ENCODE measurements at regions not wholly inside any gene's neighbourhood (a gene's known extent, or its start where the extent isn't known, plus 50 kb on each side); places are given as distances from the start of the nearest gene placed in this dataset.
"Not testable (repeated sequence)": the region's sequence is repeated elsewhere in the genome, so short reads cannot be mapped to it uniquely, and the experiment has no call there.

DNA sequence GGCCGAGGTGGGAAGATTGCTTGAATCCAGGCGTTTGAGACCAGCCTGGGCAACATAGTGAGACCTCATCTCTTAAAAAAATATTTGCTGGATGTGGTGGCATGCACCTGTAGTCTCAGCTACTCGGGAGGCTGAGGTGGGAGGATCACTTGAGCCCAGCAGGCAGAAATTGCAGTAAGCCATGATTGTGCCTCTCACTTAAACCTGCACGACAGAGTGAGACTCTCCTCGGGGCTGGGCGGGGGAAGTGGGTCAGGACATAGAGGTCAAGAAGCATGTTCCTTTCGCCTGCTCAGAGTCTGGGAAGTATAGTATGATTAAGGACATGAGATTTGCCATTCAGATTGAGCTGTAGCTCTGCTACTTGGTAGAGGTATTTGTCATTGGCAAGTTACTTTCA is 52.3 kb downstream of the SEPTIN7 start:
- not testable (repeated sequence) for DNase-seq

DNA sequence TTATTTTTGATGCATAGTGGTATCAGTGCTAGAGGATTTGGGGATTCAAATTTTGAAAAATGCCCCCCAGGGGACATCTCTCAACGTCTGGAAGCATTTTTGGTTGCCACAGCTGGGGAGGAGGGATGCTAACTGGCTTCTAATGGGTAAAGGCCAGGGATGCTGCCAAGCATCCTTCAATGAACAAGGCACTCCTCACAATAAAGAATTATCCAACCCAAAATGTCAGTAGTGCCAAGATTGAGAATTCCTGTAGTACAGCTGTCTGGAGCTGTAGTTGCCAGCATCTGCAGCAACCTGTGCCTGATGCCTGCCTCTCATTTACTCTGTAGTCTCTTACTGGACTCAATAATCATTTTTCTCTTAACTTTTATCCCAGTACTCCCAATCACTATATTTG is 53.5 kb downstream of the SEPTIN7 start:
- DNase-seq = no peak

DNA sequence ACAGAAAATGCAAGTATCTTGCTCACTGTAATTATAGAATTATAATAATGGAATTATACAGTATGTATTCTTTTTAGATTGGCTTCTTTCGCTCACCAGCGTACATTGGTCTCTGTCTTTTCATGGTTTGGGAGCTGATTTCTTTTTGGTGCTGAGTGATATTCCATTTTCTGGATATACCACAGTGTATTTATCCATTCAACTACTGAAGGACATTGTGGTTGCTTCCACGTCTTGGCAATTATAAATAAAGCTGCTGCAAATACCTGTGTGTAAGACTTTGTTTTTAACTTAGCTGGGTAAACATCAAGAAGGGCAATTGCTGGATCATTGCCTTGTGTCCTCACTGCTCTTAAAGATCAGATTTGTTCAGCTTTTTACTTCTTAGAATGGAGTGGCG is 55.3 kb downstream of the SEPTIN7 start:
- DNase-seq = no peak

DNA sequence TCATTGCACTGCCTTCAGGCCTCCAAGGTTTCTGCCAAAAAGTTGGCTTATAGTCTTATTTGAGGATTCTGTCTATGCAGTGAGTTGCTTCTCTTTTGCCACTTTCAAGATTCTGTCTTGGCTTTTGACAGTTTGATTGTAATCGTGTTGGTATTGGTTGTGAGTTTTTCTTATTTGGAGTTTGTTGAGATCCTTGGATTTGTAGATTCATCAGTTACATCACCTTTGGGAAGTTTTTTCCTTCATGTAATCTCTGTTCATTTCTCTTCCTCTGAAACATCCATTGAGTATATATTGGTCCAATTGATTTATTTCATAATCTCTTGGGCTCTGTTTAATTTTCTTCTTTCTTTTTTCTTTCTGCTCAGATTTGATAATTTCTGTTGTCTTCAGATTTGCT is 59.8 kb downstream of the SEPTIN7 start:
- no peak for DNase-seq

DNA sequence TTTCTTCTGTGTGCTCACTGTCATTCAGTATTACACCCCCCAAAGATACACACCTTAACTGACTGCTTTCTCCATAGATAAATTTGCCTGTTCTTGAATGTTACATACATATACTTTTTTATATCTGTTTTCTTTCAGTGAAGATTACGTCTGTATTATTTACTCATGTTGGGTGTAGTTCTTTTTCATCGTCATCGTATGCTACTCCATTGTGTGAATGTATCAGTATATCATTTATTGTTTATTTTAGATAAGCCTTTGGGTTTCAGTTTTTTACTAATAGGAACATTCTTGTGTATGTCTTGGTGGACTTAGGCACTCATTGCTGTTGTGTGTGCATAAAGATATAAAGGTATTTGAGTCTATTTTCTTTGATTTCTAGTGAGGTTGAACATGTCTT is 64.4 kb downstream of the SEPTIN7 start:
- no peak for DNase-seq

DNA sequence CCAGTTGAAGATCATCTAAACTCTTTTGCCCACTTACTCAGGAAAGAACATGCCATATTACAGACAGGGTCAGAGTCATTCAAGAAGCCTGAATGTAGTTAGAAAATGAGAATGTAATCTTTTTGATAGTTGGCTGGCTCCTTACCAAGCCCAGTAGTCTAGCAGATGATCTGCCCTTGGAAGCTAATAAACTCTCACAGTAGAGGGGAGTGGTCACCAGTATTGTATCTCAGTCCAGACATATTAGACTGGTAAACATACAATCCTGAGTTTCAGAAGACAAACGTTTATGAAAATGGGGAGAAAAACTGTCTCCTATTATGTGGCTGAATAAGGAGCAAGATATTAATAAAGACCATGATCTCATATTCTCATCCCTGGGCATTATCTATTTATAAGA is 65.3 kb downstream of the SEPTIN7 start:
- no peak for DNase-seq

DNA sequence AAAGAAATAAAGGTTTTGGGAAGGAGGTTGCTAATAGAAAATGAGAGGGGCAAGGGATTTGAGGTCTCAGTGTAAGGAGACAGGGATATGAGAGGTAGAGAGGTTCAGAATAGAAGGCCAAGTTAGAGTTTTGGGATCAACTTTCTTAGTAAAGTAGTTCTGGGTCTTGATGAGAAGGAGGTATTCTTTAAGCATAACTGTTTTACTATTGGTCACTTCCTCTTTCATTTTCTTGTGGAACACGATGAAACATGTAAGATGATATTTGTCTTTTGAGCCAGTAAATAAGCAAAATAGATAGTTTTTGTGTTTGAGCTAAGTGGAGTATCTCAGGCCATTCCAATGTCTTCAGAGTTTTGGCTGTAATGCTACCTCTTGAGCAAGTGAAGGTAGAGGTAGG is 68.3 kb downstream of the SEPTIN7 start:
- DNase-seq = not testable (repeated sequence)

DNA sequence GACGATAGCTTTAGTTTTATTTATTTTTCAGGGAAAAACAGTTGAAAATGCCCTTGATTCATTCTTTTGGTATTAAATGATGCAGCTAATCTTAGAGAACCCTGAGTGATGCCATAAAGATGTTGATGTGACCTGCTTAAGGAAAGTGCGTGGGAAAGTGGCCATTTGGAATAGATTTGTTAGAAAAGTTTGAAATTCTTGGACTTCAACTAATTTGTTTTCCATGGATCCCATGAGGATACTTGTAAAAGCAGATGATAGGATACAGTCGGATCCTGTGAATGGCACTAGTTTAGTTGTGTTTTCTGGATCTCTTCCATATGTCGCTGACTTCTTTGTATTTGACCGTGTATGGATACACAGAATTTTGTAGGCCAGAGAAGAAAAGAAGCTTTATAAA is 69.0 kb downstream of the SEPTIN7 start:
- DNase-seq = no peak

DNA sequence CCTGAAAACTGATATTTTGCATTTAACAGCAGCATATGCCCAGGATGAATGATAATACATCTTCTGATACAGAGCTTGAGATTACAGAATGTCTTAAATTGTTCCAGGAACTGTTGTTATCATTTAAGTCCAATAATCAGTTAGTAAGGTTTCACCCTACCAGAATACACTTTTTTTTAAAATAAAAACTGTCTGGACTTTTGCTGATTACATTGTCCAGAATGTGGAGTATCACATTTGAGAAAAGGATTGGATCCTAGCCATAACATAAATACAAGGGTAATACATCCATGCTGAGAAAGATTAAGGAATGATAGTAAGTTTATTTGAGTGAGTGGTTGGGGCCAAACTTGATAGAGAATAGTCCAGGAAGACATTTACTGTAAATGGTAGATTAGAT is 71.0 kb downstream of the SEPTIN7 start:
- no peak for DNase-seq

DNA sequence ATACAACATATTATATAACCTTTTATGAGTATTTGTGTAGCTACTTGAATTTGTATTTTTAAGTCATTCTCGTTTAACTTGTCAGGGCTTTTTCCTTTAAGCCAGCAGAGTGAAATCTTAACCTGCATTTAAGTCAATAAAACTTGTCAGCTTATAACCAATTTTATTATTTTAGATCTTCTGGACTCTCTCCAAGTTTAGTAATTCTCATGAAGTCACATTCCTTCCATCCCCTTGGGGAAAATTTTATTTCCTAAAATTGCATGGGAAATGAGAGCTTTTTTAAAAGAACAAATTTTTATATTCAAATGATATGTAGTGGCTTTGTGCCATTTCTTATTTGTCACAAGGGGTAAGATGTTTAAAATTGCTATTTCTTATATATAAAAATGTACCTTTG is 74.0 kb downstream of the SEPTIN7 start:
- no peak for DNase-seq

DNA sequence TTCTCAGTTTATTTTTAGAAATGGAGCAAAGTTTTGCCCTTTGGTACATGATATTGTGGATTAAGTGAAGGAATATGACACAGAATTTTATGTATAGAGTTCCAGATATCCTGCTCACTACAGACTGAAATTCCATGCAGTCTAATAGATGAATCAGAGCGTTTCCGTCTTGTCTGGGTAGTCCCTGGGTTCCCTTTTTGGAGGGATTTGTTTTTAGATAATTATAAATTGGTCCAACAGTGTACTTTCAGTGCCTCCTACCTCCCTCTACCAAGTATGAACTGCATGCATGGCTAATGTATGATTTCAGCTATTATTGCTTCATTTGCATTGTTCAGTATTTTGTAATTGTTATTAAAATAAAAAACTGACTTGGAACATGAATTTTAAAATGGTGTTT is 74.4 kb downstream of the SEPTIN7 start:
- DNase-seq = no peak

DNA sequence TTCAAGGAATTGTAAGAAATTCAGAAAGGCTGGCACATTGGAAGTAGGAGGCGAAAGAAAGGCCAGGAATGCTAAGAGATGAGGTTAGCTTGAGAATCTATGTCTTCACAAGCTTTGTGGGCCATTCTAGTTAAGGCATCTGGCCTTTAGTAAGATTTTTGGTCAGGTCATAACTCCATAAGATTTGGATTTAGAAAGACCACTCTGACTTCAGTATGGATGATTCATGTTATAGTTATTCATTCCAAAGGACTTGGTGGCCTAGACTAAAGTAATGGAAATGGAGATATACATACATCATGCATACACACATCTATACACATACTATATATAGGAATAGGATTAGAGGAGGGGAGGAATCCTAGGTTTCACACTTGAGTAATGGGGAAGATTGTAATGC is 77.5 kb downstream of the SEPTIN7 start:
- no peak for DNase-seq

DNA sequence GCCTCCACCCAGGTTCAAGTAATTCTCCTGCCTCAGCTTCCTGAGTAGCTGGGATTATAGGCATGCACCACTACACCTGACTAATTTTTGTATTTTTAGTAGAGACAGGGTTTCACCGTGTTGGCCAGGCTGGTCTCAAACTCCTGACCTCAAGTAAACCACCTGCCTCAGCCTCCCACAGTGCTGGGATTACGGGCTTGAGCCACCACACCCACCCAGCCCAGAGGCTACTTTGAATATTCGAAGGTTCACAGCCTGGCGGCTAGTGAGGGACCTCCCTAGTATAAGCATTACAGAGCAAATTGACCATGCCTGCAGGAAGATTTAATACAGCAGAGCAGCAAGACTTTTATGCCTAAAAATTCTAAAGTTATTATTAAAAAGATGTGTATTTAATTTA is 86.6 kb downstream of the SEPTIN7 start:
- not testable (repeated sequence) for DNase-seq

DNA sequence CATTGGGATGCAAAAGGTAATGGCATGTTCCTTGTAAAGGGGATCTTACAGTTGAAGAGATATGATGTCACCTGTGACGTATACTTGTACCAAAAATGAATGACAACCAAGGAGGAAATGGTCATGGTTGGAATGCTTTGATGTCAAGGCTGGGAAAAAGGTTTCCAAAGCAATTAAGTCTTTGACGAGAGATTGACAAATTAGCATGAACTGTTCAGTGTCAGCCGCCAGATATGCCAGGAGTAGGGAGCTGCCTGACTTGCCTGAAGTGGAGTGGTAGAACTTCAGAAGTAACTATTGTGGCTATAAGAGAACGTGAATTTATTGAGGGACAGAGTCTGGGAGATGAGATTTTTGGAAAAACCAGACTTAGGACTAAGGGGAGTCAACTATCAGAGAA is 88.1 kb downstream of the SEPTIN7 start:
- no peak for DNase-seq

DNA sequence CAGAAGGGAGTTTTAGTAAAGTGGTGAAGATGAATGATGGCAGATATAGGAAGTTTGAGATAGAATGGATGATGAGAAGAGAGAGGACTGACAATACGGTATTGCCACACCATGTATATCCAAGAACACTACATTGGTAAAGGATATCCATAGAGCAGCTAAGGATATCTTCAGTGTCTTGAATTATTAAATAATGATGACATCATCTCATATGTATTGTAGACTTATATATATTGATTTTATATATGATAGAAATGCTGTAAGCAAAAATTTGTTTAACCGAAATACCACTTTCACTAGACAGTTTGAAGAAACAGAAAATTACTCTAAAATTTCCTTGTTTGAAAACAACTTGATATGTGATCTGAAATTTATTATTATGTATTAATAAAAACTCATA is 89.0 kb downstream of the SEPTIN7 start:
- DNase-seq = no peak

DNA sequence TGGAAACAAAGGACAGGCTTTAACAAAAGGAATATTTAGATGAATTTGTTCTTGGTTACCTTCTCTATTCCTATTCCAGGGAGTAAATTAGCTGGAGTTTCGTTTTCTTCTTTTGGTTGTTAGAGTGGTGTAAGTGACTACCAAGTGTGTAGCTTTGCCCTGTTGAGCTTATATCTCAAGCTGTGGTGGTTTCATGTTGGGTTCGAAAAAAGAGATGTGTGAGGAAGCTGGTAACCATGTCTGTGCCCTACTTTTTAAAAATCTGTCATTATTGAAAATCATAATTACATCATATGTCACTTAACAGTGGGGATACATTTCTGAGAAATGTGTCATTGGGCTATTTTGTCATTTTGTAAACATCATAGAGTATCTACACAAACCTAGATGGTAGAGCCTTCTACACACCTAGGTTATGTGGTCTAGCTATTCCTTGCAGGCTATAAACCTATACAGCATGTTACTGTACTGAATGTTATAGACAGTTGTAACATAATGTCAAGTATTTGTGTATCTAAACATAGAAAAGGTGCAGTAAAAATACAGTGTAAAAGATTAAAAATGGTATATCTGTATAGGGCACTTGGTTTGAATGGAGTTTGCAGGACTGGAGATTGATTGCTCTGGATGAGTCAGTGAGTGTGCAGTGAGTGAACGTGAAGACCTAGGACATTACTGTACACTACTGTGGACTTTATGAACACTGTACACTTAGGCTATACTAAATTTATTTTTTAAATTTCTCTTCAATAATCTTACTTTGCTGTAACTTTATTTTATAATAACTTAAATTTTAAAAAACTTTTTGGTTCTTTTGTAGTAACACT is 90.4 kb downstream of the SEPTIN7 start:
- DNase-seq = no peak

DNA sequence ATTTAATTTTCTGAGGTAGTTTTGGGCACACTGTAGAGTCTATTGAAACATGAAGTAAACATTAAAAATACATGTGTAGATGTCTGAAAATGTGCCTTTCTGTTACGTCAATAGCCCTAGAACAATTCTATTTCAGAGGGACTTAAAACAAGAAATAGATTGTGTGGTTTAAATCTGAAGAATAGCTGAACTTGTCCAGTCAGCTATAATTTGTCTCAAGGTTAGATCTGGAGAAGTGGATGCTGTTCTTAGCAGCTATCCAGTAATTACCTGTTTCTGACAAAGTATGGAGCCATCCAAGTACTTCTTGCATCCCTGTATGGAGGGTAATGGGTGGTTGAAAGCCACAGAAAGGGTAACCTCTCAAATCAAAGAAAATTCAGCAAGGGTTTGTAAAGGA is 92.8 kb downstream of the SEPTIN7 start:
- no peak for DNase-seq

DNA sequence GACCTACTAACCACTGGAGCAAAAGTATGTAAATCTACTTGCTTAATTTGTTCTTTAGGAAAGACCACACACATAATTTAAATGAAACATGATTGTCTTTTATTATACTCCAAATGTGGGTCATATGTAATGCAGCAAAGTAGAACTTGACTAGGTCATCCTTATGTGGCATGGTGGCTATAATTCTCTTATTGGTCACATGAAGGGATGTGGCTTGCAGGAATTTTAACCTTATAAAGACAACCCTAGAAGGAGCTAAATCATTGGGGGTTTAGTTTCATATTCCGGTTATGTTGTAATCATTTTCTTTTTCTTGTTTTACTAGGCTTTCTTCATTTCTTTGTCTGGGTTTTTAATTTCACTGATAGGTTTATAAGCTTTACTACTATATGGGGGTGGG is 93.9 kb downstream of the SEPTIN7 start:
- DNase-seq = no peak

DNA sequence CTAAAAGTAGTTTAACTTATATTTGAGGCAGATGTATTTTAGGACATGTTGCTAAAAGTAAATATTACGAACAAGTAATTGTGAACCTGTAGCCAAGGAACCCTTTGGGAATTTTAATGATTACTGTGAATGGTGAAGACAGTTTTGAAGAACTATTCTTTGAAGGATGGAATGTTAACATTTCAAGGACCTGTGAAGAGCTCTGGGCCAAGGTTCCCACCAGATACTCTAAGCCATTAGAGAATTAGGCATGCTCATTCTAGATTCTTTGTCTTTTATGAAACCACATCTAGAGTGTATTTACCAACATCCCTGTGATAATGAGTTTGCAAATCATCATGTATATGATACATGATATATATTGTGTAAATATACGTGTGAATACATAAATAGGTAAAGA is 99.8 kb downstream of the SEPTIN7 start:
- DNase-seq = no peak

DNA sequence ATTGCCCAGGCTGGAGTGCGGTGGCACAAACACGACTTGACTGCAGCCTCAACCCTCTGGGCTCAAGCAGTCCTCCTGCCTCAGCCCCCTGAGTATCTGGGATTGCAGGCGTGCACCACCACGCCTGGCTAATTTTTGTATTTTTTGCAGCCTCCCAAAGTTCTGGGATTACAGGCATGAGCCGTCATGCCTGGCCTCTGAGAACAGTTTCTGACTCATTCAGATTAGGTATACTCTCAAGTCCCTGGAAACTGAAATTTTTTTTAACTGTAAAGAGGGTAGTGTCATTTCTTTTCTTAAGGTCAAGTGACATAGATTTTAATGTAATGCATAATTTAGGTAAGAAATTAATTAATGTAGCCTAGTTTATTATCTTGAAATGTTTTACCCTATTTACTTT is 104.7 kb downstream of the SEPTIN7 start:
- DNase-seq = no peak

DNA sequence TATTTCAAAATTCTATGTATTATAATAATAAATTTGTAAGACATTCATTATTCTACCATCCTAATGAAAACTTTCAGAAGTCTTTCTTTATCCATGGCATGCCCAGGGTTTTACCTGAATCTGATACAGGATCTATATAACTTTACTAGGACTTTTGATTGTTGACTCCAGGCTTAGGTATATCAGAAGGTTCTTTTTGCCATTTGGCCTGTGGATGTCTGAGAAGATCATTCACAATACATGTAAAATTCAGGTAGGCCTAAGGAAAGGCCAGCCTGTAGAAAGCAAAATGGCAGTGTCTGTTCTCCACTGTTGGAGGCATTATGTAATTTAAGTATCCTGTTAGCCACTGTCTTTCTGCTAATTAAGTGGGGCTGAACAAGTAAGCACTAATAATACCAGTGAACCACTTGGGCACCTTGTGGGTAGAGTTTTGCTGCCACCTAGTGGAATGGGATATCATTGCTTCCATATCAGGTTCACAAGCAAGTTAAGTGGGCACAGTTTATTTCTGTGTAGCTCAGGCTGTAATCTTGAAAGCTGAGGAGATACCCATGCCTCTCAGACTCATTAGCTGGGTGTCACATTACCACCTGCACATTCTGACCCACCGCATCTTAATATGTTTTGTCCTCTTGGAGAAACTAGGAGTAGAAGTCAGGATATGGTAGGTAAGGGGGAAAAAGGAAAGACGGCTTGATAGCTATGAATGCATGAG is 105.5 kb downstream of the SEPTIN7 start:
- DNase-seq = peak; percentile 73

DNA sequence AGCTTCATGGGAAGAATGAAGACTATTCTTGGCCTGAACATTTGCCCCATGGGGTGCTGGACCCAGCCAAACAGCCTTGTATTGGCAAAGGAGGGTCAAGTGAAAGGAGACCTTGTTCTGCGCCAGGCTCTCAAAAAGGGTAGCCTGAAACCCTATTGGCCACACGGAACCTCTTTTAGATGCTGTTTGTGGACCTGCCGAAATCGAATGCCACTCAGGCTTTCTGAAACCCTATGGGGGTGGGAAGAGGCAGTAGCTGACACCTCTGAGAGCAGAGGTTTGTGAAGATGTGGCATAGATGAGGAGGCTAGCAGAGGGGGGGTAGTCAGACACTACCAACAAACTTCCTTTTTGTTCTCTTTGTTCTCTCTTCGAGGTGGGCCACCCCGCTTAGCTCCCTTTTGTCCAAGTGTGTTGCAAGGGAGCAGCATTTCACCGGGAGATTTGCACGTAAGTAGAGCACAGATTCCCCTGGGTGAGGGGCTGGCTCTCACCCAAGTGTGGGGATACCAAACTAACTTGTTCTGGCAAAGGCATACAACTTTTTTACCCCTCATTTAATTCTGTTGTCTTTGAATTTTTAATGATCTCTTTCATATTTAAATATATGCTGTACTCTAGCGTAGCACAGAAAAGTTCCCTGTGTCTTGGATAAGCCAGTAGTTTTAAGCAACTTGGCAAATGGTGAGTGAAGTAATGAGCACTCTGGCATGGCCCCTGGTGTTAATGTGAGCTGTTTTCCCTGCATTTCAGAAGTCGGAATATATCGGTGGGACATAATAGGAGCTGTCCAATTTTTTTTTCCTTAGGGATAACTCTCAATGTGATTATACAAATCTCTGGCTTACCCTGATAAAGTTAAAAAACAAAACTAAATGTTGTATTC is 107.7 kb downstream of the SEPTIN7 start:
- DNase-seq = peak; percentile 8

DNA sequence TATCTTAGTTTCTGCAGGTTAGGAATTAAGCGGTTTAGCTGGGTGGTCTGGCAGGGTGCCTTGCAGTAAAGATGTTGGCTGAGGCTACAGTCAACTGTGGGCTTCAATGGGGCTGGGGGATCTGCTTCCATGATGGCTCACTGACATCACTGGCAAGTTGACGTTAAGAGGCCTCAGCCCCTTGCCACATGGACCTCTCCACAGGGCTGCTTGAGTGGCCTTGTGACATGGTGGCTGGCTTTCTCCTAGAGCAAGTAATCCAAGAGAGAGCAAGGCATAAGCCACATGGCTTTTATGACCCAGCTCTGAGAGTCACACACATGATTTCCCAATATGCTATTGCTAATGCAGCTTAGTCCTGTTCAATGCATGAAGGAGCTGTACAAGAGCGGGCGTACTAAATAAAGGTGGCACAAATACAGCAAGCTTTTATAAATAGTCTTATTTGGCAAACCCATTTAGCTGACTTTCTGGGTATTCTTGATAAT is 109.1 kb downstream of the SEPTIN7 start:
- no peak for DNase-seq
